ENCODE measurements at regions not wholly inside any gene's neighbourhood (a gene's known extent, or its start where the extent isn't known, plus 50 kb on each side); places are given as distances from the start of the nearest gene placed in this dataset.

GRCh38 chr1:2950926-2951305, 70.4 kb upstream of the ACTRT2 start:
- no peaks in the 10 kb centered on the region for H3F3A ChIP-seq (ENCODE audit: insufficient read depth, low read depth)
- no peak overlapping the region for H3K4me3 ChIP-seq
- TF ChIP-seq CTCF (conservative IDR thresholded peaks at IDR 0.05) (no peak), EZH2 (IDR thresholded peaks at IDR 0.05; ENCODE audit: low read depth) (no peak)
- no peak overlapping the region for H2AFZ ChIP-seq
- H3K9me2 ChIP-seq (ENCODE audit: insufficient read depth): no peaks in the 10 kb centered on the region
- DNase-seq: no peak
- peaks cover 70% of the 10 kb centered on the region for H3K27me3 ChIP-seq (ENCODE audit: insufficient read depth, low read depth)
- no peaks in the 10 kb centered on the region for H3K79me2 ChIP-seq (ENCODE audit: low read depth)
- H3K9me3 ChIP-seq (ENCODE audit: insufficient read depth, low read depth): no peaks in the 10 kb centered on the region
- H4K20me1 ChIP-seq (ENCODE audit: insufficient read depth): no peaks in the 10 kb centered on the region
- no peak overlapping the region for H3K4me2 ChIP-seq
- H3K4me1 ChIP-seq (replicated peaks; ENCODE audit: insufficient read depth): no peaks in the 10 kb centered on the region
- no peaks in the 10 kb centered on the region for H3K36me3 ChIP-seq (ENCODE audit: low read depth)
- ChIA-PET POLR2A (ENCODE audit: unreplicated experiment) (no interaction called here), CTCF (no interaction called here)
- no TSS peak for BruUV-seq (replicated peaks)
- H3K27ac ChIP-seq: no peak overlapping the region
- intact Hi-C loops (cut with micrococcal nuclease; ENCODE audit: unreplicated experiment): no loop called here

- Histone ChIP-seq H3K27me3 (ENCODE audit: insufficient read depth, low read depth) (peaks cover 62% of the 10 kb centered on the region), H2AFZ (no peak overlapping the region)
- BruUV-seq (replicated peaks): no TSS peak
Measured at GRCh38 chr1:2951856-2952255, 69.4 kb upstream of the ACTRT2 start.

GRCh38 chr1:2952371-2952770, 68.9 kb upstream of the ACTRT2 start:
- Histone ChIP-seq H3K4me1 (replicated peaks; ENCODE audit: insufficient read depth) (no peaks in the 10 kb centered on the region), H3F3A (ENCODE audit: insufficient read depth, low read depth) (no peaks in the 10 kb centered on the region), H3K79me2 (ENCODE audit: low read depth) (no peaks in the 10 kb centered on the region), H3K9me3 (ENCODE audit: insufficient read depth, low read depth) (no peaks in the 10 kb centered on the region), H3K4me2 (no peak overlapping the region), H4K20me1 (ENCODE audit: insufficient read depth) (no peaks in the 10 kb centered on the region), H3K27me3 (ENCODE audit: insufficient read depth, low read depth) (peaks cover 57% of the 10 kb centered on the region), H2AFZ (no peak overlapping the region), H3K27ac (no peak overlapping the region), H3K4me3 (no peak overlapping the region), H3K9me2 (ENCODE audit: insufficient read depth) (no peaks in the 10 kb centered on the region), H3K36me3 (ENCODE audit: low read depth) (no peaks in the 10 kb centered on the region)
- CTCF ChIA-PET: no interaction called here
- no peak for DNase-seq
- POLR2A ChIA-PET (ENCODE audit: unreplicated experiment): no interaction called here
- intact Hi-C loops (cut with micrococcal nuclease; ENCODE audit: unreplicated experiment): no loop called here
- TF ChIP-seq CTCF (conservative IDR thresholded peaks at IDR 0.05) (no peak), EZH2 (IDR thresholded peaks at IDR 0.05; ENCODE audit: low read depth) (no peak)
- no TSS peak for BruUV-seq (replicated peaks)

More at GRCh38 chr1:2951856-2952255, 69.4 kb upstream of the ACTRT2 start:
- no peaks in the 10 kb centered on the region for H3F3A ChIP-seq (ENCODE audit: insufficient read depth, low read depth)
- DNase-seq: no peak
- H3K9me2 ChIP-seq (ENCODE audit: insufficient read depth): no peaks in the 10 kb centered on the region
- TF ChIP-seq CTCF (conservative IDR thresholded peaks at IDR 0.05): no peak
- no peak for TF ChIP-seq EZH2 (IDR thresholded peaks at IDR 0.05; ENCODE audit: low read depth)
- no peaks in the 10 kb centered on the region for H3K36me3 ChIP-seq (ENCODE audit: low read depth)
- no peak overlapping the region for H3K27ac ChIP-seq
- ChIA-PET CTCF (no interaction called here), POLR2A (ENCODE audit: unreplicated experiment) (no interaction called here)
- no peaks in the 10 kb centered on the region for H3K4me1 ChIP-seq (replicated peaks; ENCODE audit: insufficient read depth)
- H4K20me1 ChIP-seq (ENCODE audit: insufficient read depth): no peaks in the 10 kb centered on the region
- H3K9me3 ChIP-seq (ENCODE audit: insufficient read depth, low read depth): no peaks in the 10 kb centered on the region
- no peaks in the 10 kb centered on the region for H3K79me2 ChIP-seq (ENCODE audit: low read depth)
- no peak overlapping the region for H3K4me2 ChIP-seq
- H3K4me3 ChIP-seq: no peak overlapping the region
- intact Hi-C loops (cut with micrococcal nuclease; ENCODE audit: unreplicated experiment): no loop called here

All from PC-9 (cell line).